Hematopoietic multipotent progenitor cell treated with erythropoietin and hydrocortisone succinate and interleukin-3 and kit ligand, for 17 days (in vitro differentiated cells): ENCODE measurements at regions not wholly inside any gene's neighbourhood (a gene's known extent, or its start where the extent isn't known, plus 50 kb on each side); places are given as distances from the start of the nearest gene placed in this dataset.
"Not testable (repeated sequence)": the region's sequence is repeated elsewhere in the genome, so short reads cannot be mapped to it uniquely, and the experiment has no call there.

Experiments used
- DNase-seq: peaks from one replicate; pipeline ENCODE4 v3.0.0-alpha.2; 2015; ENCODE audit warnings: low spot score

DNA sequence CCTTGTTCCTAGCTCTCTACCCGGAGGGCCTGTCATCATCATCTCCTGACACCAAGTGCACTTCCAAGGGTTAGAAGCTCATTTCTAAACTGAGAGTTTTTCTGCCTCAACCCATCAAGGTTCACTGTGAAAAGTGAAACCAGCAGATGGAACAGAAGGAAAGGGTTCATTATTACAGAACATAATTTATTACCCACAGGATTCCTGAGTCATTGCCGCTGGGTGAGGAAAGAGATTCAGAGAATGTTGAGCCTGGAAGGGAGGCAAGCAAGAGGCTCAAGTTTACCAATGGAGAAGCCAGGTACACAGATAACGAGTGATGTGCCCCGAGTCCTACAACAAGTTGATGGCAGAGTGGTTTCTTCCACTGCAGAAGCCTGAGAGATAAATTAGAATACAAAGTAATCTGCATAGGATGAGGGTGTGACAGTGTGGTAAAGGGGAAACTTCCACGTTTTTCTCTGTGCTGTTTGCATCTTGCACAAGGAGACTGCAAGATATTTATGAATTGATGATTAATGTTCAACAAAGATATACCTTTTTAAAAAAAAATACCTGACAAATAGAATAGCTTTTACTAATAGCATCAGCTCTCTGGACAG is 80.5 kb upstream of the SETMAR start:
- DNase-seq: no peak

DNA sequence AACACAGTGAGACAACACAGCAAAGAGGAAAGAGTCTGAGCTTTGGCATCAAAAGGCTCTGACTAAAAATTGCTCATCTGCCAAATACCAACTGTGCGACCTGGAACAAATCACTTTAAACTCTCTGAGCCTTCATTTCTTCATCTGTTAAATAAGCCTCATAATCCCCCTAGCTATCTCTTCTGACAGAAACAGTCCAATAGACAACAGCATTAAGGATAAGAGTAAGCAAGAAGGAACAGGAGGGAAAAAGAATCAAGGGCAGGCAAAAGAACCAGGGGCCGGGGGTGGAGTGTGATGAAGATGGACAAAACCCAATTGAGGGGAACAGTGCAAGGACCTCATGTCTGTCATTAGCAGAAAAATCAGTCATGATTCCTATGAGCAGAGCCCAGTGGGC is 79.4 kb upstream of the SETMAR start:
- no peak for DNase-seq

DNA sequence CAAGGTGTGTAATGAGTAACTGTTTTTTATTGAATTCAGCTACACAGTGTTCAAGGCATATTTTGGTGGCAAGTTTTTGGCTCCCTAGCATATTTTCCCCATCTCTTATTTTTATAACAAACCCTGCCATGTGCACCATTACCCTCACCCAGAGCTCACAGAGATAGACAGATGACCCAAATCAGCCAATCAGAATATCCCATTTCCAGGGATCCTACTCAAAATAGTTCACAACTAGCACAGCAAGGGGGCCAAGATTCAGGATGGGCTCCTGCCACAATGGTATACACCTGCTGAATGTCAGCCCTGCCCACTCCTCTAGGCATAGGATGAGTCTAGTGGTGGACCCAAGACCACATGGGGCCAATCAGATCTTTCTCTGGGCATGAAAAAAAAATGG is 78.8 kb upstream of the SETMAR start:
- DNase-seq: no peak

- DNase-seq: peak; percentile 62
Measured at GRCh38 chr3:4225005-4225471, 78.1 kb upstream of the SETMAR start.

DNA sequence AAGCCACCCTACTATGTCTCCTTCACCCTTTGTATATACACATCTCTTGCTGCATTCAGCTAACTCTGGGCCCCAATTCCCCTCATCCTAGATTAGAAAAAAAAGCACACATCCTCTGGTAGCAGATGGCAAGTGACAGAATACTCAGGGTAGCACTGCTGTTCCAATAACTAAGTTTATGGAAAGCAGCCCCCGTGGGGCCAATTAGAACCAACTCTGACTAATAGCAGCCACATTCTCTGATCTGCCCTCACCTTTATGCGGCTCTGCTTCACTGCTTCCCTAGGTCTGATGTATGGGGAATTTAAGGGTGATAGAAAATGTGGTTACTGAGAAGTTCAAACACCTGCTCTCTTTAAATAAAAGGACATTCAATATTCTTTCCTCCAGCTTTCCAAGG is 74.9 kb upstream of the SETMAR start:
- DNase-seq: no peak

GRCh38 chr3:4231041-4231440 is 72.1 kb upstream of the SETMAR start:
- no peak for DNase-seq

DNA sequence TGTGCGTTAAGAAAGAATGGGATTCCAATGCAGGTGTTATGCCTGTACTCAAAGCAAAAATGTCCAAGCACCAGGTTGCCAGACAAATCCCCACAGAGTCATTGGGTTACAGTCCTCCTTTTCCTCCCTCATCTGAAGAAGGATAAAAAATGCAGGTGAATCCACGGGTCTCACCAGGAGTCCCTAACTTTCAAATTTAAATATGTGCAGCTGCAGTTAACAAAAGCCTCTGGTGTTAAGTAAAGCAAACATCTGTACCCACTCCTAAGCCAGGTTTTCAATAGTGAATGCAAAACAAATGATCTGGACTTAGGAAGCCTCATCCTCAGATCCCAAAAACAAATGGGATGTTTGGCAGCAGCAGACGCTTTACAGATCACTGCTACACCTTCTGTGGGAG is 70.4 kb upstream of the SETMAR start:
- DNase-seq: no peak

GRCh38 chr3:4233488-4233887 is 69.7 kb upstream of the SETMAR start:
- DNase-seq: no peak

DNA sequence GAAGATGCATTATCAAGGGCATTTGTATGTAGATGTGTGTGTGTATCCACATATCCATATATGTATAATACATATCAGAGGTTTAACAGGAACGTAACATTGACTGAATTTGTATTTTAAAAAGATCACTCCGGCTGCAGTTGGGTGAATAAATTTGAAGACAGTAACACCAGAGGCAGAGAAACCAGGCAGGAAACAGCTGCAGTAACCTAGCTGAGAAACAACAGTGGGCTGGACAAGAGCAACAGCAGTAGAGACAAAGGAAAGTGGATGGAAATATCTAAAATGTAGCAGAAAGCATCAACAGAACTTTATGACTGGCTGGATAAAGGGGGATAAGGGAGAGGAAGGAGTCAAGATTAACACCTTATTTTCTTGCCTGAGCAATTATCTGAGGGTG is 68.3 kb upstream of the SETMAR start:
- no peak for DNase-seq

DNA sequence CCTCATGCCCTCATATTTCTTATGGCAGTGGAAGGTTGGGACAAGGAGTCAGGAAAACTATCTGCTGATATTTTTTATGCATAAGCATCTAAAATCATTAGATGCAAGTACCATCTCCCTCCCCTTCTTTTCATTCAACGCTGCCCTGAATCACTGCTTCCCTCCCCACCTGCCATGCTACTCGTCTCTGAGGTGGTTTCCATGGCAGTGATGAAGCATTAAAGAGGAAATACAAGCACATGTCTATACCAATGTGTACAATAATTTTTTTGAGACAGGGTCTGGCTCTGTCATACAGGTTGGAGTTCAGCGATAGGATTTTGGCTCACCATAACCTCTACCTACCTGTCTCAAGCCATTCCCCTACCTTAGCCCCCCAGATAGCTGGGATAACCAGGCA is 67.5 kb upstream of the SETMAR start:
- DNase-seq: no peak

GRCh38 chr3:4241595-4242170 is 61.5 kb upstream of the SETMAR start:
- DNase-seq: no peak

GRCh38 chr3:4245671-4246070 is 57.5 kb upstream of the SETMAR start:
- DNase-seq: peak; percentile 12

GRCh38 chr3:4247391-4247790 is 55.8 kb upstream of the SETMAR start:
- no peak for DNase-seq

DNA sequence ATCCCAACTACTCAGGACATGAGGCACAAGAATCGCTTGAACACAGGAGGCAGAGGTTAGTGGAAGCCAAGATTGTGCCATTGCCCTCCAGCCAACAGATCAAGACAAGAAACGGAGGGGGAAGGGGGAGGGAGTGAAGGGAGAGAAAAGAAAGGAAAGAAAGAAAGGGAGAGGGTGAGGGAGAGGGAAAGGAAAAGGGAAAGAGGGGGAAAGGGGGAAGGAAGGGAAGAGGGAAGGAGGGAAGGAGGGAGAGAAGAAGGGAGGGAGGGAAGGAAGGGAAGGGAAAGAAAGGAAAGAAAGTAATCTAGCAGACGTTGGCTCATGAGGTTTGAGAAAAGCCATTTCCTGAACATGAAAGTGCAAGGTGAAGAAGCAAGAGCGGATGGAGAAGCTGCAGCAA is 53.1 kb upstream of the SETMAR start:
- no peak for DNase-seq

DNA sequence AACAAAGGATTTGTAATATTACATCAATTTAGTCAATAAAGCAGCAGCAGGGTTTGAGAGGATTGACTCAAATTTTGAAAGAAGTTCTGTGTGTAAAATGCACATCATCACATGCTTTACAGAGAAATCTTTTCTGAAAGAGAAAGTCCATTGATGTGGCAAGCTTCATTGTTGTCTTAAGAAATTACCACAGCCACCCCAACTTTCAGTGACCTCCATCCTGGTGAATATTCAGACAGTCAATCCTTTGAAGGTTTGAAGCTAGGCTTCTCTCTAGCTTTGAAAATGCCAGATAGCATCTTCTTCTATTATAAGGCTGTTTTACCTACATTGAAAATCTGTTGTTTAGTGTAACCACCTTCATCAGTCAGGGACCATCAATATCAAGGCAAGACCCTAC is 51.8 kb upstream of the SETMAR start:
- DNase-seq: no peak

DNA sequence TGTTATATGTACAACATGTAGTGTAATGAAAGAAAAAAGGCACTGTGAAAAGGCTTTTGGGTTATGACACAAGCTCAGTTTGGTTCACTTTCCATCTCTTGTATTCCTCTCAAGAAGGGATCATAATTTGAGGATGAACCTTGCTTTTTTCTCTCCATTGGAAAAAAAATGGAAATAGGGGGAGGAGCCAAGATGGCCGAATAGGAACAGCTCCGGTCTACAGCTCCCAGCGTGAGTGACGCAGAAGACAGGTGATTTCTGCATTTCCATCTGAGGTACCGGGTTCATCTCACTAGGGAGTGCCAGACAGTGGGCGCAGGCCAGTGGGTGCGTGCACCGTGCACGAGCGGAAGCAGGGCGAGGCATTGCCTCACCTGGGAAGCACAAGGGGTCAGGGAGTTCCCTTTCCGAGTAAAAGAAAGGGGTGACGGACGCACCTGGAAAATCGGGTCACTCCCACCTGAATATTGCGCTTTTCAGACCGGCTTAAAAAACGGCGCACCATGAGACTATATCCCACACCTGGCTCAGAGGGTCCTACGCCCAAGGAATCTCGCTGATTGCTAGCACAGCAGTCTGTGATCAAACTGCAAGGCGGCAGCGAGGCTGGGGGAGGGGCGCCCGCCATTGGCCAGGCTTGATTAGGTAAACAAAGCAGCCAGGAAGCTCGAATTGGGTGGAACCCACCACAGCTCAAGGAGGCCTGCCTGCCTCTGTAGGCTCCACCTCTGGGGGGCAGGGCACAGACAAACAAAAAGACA is 49.9 kb upstream of the SETMAR start:
- DNase-seq: not testable (repeated sequence)
